ENCODE measurements at regions not wholly inside any gene's neighbourhood (a gene's known extent, or its start where the extent isn't known, plus 50 kb on each side); places are given as distances from the start of the nearest gene placed in this dataset.

DNA sequence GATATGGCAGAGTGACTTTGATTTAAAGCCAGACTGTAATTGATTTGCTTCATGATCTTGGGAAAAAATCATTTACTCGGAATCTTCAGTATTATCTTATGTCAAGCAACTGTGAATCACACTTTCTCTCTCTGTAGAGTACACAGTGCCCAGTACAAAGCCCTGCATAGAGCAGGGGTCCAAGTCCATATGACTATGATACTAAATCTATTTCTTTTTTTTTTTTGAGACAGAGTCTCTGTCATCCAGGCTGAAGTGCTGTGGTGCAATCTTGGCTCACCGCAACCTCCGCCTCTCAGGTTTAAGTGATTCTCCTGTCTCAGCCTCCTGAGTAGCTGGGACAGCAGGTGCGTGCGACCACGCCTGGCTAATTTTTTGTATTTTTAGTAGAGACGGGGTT lies 194.8 kb upstream of the SEMA6A start:
- H3K4me1 ChIP-seq (ENCODE audit: control insufficient read depth, insufficient read depth, low read length), result peaks cover 14% of the 10 kb centered on the region
- ChIA-PET POLR2A (no interaction called here), RAD21 (ENCODE audit: unreplicated experiment) (no interaction called here), CTCF (no interaction called here), SMC1A (ENCODE audit: uncharacterized antibody, unreplicated experiment) (no interaction called here)
- ATAC-seq, result no peak
- no peaks in the 10 kb centered on the region for H3K27me3 ChIP-seq (replicated peaks in 1 of 2; ENCODE audit: control insufficient read depth in 2 of 2, insufficient read depth in 2 of 2, low read length in 1 of 2)
- in situ Hi-C loops (cut with MboI) (no loop called here), intact Hi-C loops (cut with micrococcal nuclease; ENCODE audit: unreplicated experiment) (no loop called here)
- no peak overlapping the region for H3K4me2 ChIP-seq (ENCODE audit: control insufficient read depth, insufficient read depth)
- FAIRE-seq, result no peak
- BruUV-seq (replicated peaks), result no TSS peak
- H3K9me3 ChIP-seq (replicated peaks; ENCODE audit: control insufficient read depth, insufficient read depth, low read length), result no peaks in the 10 kb centered on the region; the same call in 2 of the 3 replicates
- H4K20me1 ChIP-seq (ENCODE audit: control insufficient read depth, insufficient read depth), result no peaks in the 10 kb centered on the region
- H3K36me3 ChIP-seq (ENCODE audit: control insufficient read depth in 2 of 2, insufficient read depth in 2 of 2, low read length in 1 of 2), result no peaks in the 10 kb centered on the region
- H3K4me3 ChIP-seq, result no peak overlapping the region
- H2AFZ ChIP-seq (ENCODE audit: control insufficient read depth, low read depth, low read length), result no peak overlapping the region
- no peak for DNase-seq (ENCODE audit: low read depth, low spot score)
- 74% methylated on average over 7 of the region's 7 CpGs for WGBS (ENCODE audit: insufficient coverage, insufficient replicate concordance, low lambda C conversion rate, missing lambda C conversion rate)
- TF ChIP-seq YBX1 (IDR thresholded peaks at IDR 0.05) (no peak), MTA3 (IDR thresholded peaks at IDR 0.05; ENCODE audit: borderline replicate concordance, low read length) (no peak), TCF3 (IDR thresholded peaks at IDR 0.05; ENCODE audit: borderline replicate concordance, insufficient read depth, low read depth, low read length) (no peak), NFXL1 (IDR thresholded peaks at IDR 0.05; ENCODE audit: borderline replicate concordance) (no peak), RB1 (IDR thresholded peaks at IDR 0.05; ENCODE audit: borderline replicate concordance) (no peak), ZNF274 (IDR thresholded peaks at IDR 0.05; ENCODE audit: insufficient read depth, insufficient read length) (no peak), CREB1 (IDR thresholded peaks at IDR 0.05; ENCODE audit: low read depth) (no peak), PAX8 (IDR thresholded peaks at IDR 0.05) (no peak), RAD51 (IDR thresholded peaks at IDR 0.05) (no peak), STAT1 (conservative IDR thresholded peaks at IDR 0.05) (no peak), RBBP5 (conservative IDR thresholded peaks at IDR 0.05) (no peak), STAT3 (IDR thresholded peaks at IDR 0.05; ENCODE audit: low read depth, low read length) (no peak), GABPA (IDR thresholded peaks at IDR 0.05; ENCODE audit: low read depth) (no peak), ZNF217 (IDR thresholded peaks at IDR 0.05) (no peak), HCFC1 (IDR thresholded peaks at IDR 0.05; ENCODE audit: low read length) (no peak), PAX5 (IDR thresholded peaks at IDR 0.05; ENCODE audit: borderline replicate concordance, low read depth, low read length) (no peak)
- TF ChIP-seq, protein P1, sequence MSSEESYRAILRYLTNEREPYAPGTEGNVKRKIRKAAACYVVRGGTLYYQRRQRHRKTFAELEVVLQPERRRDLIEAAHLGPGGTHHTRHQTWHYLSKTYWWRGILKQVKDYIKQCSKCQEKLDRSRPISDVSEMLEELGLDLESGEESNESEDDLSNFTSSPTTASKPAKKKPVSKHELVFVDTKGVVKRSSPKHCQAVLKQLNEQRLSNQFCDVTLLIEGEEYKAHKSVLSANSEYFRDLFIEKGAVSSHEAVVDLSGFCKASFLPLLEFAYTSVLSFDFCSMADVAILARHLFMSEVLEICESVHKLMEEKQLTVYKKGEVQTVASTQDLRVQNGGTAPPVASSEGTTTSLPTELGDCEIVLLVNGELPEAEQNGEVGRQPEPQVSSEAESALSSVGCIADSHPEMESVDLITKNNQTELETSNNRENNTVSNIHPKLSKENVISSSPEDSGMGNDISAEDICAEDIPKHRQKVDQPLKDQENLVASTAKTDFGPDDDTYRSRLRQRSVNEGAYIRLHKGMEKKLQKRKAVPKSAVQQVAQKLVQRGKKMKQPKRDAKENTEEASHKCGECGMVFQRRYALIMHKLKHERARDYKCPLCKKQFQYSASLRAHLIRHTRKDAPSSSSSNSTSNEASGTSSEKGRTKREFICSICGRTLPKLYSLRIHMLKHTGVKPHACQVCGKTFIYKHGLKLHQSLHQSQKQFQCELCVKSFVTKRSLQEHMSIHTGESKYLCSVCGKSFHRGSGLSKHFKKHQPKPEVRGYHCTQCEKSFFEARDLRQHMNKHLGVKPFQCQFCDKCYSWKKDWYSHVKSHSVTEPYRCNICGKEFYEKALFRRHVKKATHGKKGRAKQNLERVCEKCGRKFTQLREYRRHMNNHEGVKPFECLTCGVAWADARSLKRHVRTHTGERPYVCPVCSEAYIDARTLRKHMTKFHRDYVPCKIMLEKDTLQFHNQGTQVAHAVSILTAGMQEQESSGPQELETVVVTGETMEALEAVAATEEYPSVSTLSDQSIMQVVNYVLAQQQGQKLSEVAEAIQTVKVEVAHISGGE (CRISPR knock-in tag; IDR thresholded peaks at IDR 0.05), result no peak
- TF ChIP-seq, protein P2, sequence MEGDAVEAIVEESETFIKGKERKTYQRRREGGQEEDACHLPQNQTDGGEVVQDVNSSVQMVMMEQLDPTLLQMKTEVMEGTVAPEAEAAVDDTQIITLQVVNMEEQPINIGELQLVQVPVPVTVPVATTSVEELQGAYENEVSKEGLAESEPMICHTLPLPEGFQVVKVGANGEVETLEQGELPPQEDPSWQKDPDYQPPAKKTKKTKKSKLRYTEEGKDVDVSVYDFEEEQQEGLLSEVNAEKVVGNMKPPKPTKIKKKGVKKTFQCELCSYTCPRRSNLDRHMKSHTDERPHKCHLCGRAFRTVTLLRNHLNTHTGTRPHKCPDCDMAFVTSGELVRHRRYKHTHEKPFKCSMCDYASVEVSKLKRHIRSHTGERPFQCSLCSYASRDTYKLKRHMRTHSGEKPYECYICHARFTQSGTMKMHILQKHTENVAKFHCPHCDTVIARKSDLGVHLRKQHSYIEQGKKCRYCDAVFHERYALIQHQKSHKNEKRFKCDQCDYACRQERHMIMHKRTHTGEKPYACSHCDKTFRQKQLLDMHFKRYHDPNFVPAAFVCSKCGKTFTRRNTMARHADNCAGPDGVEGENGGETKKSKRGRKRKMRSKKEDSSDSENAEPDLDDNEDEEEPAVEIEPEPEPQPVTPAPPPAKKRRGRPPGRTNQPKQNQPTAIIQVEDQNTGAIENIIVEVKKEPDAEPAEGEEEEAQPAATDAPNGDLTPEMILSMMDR (IDR thresholded peaks at IDR 0.05 in 2 of 3, conservative IDR thresholded peaks at IDR 0.05 in 1 of 3; ENCODE audit: control insufficient read depth in 2 of 3, extremely low read depth in 1 of 3, insufficient read depth in 1 of 3, low read depth in 3 of 3, low read length in 3 of 3), result no peak
- TF ChIP-seq, protein P3, sequence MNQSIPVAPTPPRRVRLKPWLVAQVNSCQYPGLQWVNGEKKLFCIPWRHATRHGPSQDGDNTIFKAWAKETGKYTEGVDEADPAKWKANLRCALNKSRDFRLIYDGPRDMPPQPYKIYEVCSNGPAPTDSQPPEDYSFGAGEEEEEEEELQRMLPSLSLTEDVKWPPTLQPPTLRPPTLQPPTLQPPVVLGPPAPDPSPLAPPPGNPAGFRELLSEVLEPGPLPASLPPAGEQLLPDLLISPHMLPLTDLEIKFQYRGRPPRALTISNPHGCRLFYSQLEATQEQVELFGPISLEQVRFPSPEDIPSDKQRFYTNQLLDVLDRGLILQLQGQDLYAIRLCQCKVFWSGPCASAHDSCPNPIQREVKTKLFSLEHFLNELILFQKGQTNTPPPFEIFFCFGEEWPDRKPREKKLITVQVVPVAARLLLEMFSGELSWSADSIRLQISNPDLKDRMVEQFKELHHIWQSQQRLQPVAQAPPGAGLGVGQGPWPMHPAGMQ (IDR thresholded peaks at IDR 0.05; ENCODE audit: borderline replicate concordance), result no peak
- H3K9ac ChIP-seq (ENCODE audit: control insufficient read depth, insufficient read depth, low read length), result no peak overlapping the region
- no peak overlapping the region for H3K27ac ChIP-seq (ENCODE audit: control insufficient read depth, insufficient read depth)
- H3K79me2 ChIP-seq (ENCODE audit: control insufficient read depth, insufficient read depth, low read length), result no peaks in the 10 kb centered on the region

Measured in GM12878 (cell line).